Endothelial cell of umbilical vein (primary cell): ENCODE measurements at regions not wholly inside any gene's neighbourhood (a gene's known extent, or its start where the extent isn't known, plus 50 kb on each side); places are given as distances from the start of the nearest gene placed in this dataset.

Source experiments
- CTCF ChIP-seq, 2 donors: IDR thresholded peaks; 1 replicate in 1 of 2; 2 replicates in 1 of 2; pipeline ENCODE4 v1.5.1; 2011; ENCODE audit warnings: low read length in 2 of 2, mild to moderate bottlenecking in 2 of 2, moderate library complexity in 2 of 2, control low read depth in 1 of 2, inconsistent platforms in 1 of 2, low read depth in 1 of 2; ENCODE audit not compliant: insufficient read depth in 1 of 2; ENCODE audit errors: extremely low read depth in 1 of 2
- EZH2 ChIP-seq: IDR thresholded peaks from 2 replicates; pipeline ENCODE4 v1.6.1; 2012; ENCODE audit warnings: borderline replicate concordance, low read depth, mild to moderate bottlenecking, moderate library complexity, low read length, inconsistent platforms; ENCODE audit not compliant: severe bottlenecking
- FOS ChIP-seq: IDR thresholded peaks from 2 replicates; pipeline ENCODE4 v1.6.1; 2011; ENCODE audit warnings: mild to moderate bottlenecking, low read length, moderate library complexity, borderline replicate concordance; ENCODE audit not compliant: insufficient read depth
- JUN ChIP-seq: IDR thresholded peaks from 2 replicates; pipeline ENCODE4 v1.6.1; 2011; ENCODE audit warnings: borderline replicate concordance, low read depth; ENCODE audit not compliant: insufficient read length, insufficient read depth
- MAX ChIP-seq: IDR thresholded peaks from 2 replicates; pipeline ENCODE4 v1.6.1; 2011; ENCODE audit not compliant: insufficient read depth, insufficient read length
- MYC ChIP-seq: IDR thresholded peaks from one replicate; pipeline ENCODE4 v1.6.1; 2011; ENCODE audit warnings: mild to moderate bottlenecking, low read depth, low read length
- POLR2A ChIP-seq: IDR thresholded peaks from 2 replicates; pipeline ENCODE4 v1.6.1; 2012; ENCODE audit warnings: low read depth, mild to moderate bottlenecking, control low read depth, low read length
- POLR2AphosphoS5 ChIP-seq: IDR thresholded peaks from 2 replicates; pipeline ENCODE4 v1.6.1; 2012; ENCODE audit warnings: low read depth, mild to moderate bottlenecking, control low read depth, low read length, moderate library complexity; ENCODE audit not compliant: insufficient read depth

GRCh38 chr6:141251286-141251685 lies 881.4 kb upstream of the GJE1 start:
- no peak for TF ChIP-seq FOS
- TF ChIP-seq CTCF (IDR thresholded peaks at IDR 0.05; ENCODE audit: extremely low read depth in 1 of 2, insufficient read depth in 1 of 2, low read depth in 1 of 2, low read length in 2 of 2), result no peak
- TF ChIP-seq POLR2A, result no peak
- no peak for TF ChIP-seq MAX
- no peak for TF ChIP-seq MYC
- no peak for TF ChIP-seq EZH2
- no peak for TF ChIP-seq JUN
- no peak for TF ChIP-seq POLR2AphosphoS5
